Lower lobe of right lung (tissue), 2 donors: ENCODE measurements at regions not wholly inside any gene's neighbourhood (a gene's known extent, or its start where the extent isn't known, plus 50 kb on each side); places are given as distances from the start of the nearest gene placed in this dataset.

Experiments used
- ATAC-seq, 2 donors: fragments of 200-7000 bp; cut with Tn5 transposase; one replicate each; pipeline ENCODE4 v1.9.1; 2020 to 2022; ENCODE audit warnings: mild to moderate bottlenecking in 2 of 2, moderate library complexity in 2 of 2
- DNase-seq: peaks from one replicate; pipeline ENCODE4 v3.0.0-alpha.2; 2020
- H3K27ac ChIP-seq: fragments of 200-600 bp; one replicate; pipeline ENCODE4 v1.8.0; 2022
- H3K27me3 ChIP-seq: fragments of 200-600 bp; one replicate; pipeline ENCODE4 v1.8.0; 2022; ENCODE audit warnings: low read depth
- H3K36me3 ChIP-seq: fragments of 200-600 bp; one replicate; pipeline ENCODE4 v1.8.0; 2022; ENCODE audit warnings: mild to moderate bottlenecking
- H3K4me1 ChIP-seq: fragments of 200-600 bp; one replicate; pipeline ENCODE4 v1.8.0; 2022
- H3K4me3 ChIP-seq: fragments of 200-600 bp; one replicate; pipeline ENCODE4 v1.8.0; 2022; ENCODE audit warnings: mild to moderate bottlenecking
- H3K9me3 ChIP-seq: fragments of 200-600 bp; one replicate; pipeline ENCODE4 v1.8.0; 2022
- CTCF ChIP-seq: fragments of 200-600 bp; IDR thresholded peaks from one replicate; pipeline ENCODE4 v1.8.0; 2022; ENCODE audit warnings: antibody characterized with exemption, mild to moderate bottlenecking
- intact Hi-C: fragments of 100-400 bp; cut with DNase I; formaldehyde crosslinking; loops from one replicate; pipeline ENCODE4 v1.11.0; 2022
- donor health status: DM: no; HTN: yes; CAD: no; lungs with severe emphysema.

DNA sequence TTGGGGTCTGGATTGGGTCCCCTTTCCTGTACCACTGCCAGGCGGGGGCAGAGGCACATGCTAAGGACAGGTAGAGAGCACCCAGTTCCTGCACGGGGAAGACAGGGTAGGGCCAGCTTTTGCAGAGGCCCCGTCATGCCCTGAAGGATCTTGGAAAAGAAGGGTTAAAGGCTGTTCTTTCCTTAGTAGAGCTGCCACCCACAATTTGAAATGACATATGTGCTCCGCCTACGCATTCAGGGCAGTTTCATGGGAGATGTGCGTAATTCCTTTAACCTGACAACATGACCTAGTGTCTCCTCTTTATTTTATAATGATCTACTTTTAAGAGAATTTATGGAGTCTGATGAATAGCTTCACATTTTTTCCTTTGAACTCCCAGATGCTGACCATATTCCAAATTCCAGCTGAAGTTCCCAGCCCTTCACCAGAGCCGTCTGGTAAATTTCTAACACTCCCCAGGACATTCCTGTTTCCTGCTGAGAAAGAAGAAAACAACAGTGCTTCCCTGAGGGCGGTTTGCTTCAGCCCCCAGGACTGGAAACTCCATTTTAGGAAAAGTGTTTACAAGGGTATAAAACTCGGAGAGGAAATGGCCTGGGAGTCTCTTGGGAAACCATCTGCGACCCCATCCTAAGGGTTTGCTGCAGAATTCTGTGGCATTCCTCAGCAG lies 58.9 kb upstream of the PLEKHG3 start:
- H3K27me3 ChIP-seq = no peaks in the 10 kb centered on the region
- TF ChIP-seq CTCF = no peak
- peak overlapping the region; percentile 75 for H3K27ac ChIP-seq
- no peaks in the 10 kb centered on the region for H3K9me3 ChIP-seq
- peak; percentile 42 to 73 for ATAC-seq
- H3K36me3 ChIP-seq = no peaks in the 10 kb centered on the region
- no peaks in the 10 kb centered on the region for H3K4me1 ChIP-seq
- intact Hi-C loops = no loop called here
- DNase-seq = no peak
- no peak overlapping the region for H3K4me3 ChIP-seq

DNA sequence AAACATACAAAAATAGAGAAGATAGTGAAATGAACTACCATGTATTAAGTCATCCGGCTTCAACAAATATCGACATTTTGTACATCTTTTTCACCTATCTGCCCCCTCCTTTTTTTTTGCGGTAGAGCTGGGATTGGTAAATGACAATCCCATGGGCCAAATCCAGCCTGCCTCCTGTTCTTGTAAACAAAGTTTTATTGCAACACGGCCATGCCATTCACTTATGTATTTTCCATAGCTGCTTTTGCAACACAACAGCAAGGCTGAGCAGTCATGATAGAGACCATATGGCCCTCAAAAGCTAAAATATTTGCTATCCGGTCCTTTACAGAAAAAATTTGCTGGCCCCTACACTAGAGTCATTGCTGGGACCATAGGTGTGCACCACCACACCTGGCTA lies 58.1 kb upstream of the PLEKHG3 start:
- H3K27me3 ChIP-seq = no peaks in the 10 kb centered on the region
- intact Hi-C loops = no loop called here
- ATAC-seq (no peak), DNase-seq (no peak)
- H3K36me3 ChIP-seq = no peaks in the 10 kb centered on the region
- H3K4me1 ChIP-seq = no peaks in the 10 kb centered on the region
- no peak for TF ChIP-seq CTCF
- H3K4me3 ChIP-seq = no peak overlapping the region
- H3K9me3 ChIP-seq = no peaks in the 10 kb centered on the region
- peak overlapping the region; percentile 3 for H3K27ac ChIP-seq

DNA sequence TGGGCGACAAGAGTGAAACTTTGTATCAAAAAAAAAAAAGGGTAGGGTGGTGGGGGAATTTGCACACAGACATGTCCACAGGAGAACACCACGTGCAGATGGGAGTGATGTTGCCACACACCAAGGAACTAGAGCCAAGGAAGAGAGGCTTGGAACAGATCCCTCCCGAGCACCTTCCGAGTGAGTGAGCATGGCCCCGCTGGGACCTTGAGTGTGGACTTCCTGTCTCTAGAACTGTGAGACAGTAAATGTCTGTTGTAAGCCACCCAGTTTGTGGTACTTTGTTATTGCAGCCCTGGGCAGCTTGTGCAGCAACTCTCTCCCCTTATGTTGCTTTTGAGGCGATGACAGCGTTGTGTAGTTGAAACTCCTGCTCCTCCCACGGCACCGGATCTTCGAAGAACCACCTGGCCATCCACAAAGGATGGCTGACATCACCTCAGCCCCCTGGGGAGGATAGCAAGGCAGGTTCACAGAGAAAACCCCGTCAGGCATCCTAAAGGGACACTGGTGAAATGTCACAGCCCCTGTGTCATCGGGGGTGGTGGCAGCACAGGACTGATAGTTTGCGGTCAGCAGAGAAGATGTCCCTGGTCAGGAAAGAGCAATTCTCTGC lies 54.7 kb upstream of the PLEKHG3 start:
- H3K27ac ChIP-seq = no peak overlapping the region

DNA sequence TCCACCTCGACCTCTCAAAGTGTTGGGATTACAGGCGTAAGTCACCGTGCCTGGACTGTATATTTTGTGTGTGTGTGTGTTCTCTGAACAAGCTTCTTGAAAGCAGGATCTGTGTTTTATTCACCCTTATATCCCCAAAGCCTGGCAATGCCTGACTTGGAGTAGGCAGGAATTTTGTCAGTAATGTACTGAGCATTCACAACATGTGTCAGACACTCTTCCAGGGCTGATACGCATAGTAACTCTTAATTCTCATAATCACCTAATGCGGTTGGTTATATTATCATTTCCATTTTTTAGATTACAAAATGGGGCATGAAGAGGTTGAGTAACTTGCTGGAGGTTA lies 50.4 kb upstream of the PLEKHG3 start:
- no peaks in the 10 kb centered on the region for H3K36me3 ChIP-seq
- intact Hi-C loops = no loop called here
- H3K9me3 ChIP-seq = no peaks in the 10 kb centered on the region
- H3K27ac ChIP-seq = peak overlapping the region; percentile 64
- no peaks in the 10 kb centered on the region for H3K27me3 ChIP-seq
- ATAC-seq = no peak
- no peak for TF ChIP-seq CTCF
- no peak overlapping the region for H3K4me3 ChIP-seq
- no peak for DNase-seq
- H3K4me1 ChIP-seq = peaks cover 16% of the 10 kb centered on the region

More for the DNA sequence above, 54.7 kb upstream of the PLEKHG3 start:
- peaks cover 8% of the 10 kb centered on the region for H3K4me1 ChIP-seq
- DNase-seq = no peak
- peak; percentile 18 to 20 for ATAC-seq
- H3K9me3 ChIP-seq = no peaks in the 10 kb centered on the region
- no peak overlapping the region for H3K4me3 ChIP-seq
- H3K27me3 ChIP-seq = no peaks in the 10 kb centered on the region
- no peak for TF ChIP-seq CTCF
- H3K36me3 ChIP-seq = no peaks in the 10 kb centered on the region
- intact Hi-C loops = no loop called here

DNA sequence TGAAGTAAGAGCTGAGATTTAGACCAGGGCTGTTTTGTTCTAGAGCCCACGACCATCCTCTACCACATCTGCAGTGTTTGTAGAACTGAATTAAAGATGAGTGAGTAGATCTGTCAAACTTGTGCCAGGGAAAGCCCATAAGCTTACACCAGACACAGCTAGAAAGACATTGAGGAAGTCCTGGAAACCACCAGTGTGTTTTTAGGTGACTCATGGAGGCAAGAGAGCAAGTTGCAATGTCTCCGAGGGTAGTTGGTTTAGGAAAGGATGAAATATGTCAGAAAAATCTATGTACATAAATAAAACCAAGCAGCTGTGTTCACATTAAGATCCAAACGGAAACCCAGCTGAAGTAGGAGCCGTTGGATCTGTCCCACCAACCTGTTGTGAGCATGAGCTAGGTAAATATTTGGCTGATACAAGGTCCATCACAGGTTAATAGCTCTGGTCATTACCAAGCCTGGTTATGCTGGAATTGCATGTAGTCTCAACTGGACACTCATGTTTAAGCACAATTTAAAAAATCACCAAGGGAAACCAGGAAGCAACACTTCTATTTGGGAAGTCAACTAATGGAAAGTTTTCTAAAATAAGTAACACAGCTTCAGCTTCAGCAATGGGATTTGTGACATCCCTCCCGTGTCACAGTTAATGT lies 49.9 kb upstream of the PLEKHG3 start:
- peak; percentile 79 to 85 for ATAC-seq
- TF ChIP-seq CTCF = no peak
- peaks cover 16% of the 10 kb centered on the region for H3K4me1 ChIP-seq
- no peak overlapping the region for H3K4me3 ChIP-seq
- no peak for DNase-seq
- intact Hi-C loops = no loop called here
- H3K27ac ChIP-seq = peak overlapping the region; percentile 64
- no peaks in the 10 kb centered on the region for H3K27me3 ChIP-seq
- no peaks in the 10 kb centered on the region for H3K36me3 ChIP-seq
- no peaks in the 10 kb centered on the region for H3K9me3 ChIP-seq
